Activated CD8-positive, alpha-beta memory T cell treated with anti-CD3 and anti-CD28 coated beads, Interleukin-2, amount 50 U/mL, for 1 hour (primary cell): ENCODE measurements at regions not wholly inside any gene's neighbourhood (a gene's known extent, or its start where the extent isn't known, plus 50 kb on each side); places are given as distances from the start of the nearest gene placed in this dataset.
"Not testable (repeated sequence)": the region's sequence is repeated elsewhere in the genome, so short reads cannot be mapped to it uniquely, and the experiment has no call there.

ENCODE experiments used
- DNase-seq: peaks from one replicate; pipeline ENCODE4 v3.0.0-alpha.2; 2020; ENCODE audit errors: extremely low read depth

DNA sequence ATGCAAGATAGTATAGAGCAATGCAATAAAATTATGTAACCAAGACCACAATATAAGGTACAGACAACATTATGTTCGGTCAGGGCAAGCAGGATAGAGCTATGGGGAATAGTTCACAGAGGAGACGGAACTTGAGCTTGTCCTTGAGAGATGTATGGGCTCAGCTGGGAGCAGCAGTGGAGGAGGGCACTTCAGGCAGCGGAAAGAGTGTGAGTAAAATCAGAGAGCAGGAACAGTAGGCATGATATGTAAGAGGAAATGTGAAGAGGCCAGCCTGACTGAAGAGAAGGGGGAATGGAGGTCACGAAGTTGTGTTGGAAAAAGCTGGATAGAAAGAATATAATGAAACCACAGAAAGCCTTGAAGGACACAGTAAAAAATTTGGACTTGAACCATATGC is 217.2 kb upstream of the NOCT start:
- DNase-seq, result no peak

- DNase-seq, result no peak
Observed at GRCh38 chr4:138797646-138798045, 217.9 kb upstream of the NOCT start.

- DNase-seq, result no peak
Observed at GRCh38 chr4:138796761-138797160, 218.8 kb upstream of the NOCT start.

GRCh38 chr4:138790706-138791340 is 224.8 kb upstream of the NOCT start:
- no peak for DNase-seq

DNA sequence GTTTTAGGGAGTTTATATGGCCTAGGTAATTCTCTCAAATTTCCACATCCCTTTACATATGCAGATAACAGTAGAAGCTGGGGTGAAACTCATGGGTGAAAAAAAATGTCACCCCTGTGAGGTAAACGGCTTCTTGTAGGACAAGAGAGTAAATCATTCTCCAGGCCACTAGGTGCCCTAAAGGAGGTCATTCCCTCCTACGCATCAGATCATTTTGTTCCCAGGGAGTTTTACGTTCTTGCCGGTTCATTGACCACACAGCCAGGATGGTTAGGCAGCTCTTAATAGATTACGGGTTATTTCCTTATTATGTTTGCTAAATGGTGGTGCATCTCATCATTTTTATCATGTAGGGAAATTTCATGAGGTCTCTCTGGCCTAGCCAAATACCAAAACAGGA is 225.8 kb upstream of the NOCT start:
- DNase-seq, result no peak

DNA sequence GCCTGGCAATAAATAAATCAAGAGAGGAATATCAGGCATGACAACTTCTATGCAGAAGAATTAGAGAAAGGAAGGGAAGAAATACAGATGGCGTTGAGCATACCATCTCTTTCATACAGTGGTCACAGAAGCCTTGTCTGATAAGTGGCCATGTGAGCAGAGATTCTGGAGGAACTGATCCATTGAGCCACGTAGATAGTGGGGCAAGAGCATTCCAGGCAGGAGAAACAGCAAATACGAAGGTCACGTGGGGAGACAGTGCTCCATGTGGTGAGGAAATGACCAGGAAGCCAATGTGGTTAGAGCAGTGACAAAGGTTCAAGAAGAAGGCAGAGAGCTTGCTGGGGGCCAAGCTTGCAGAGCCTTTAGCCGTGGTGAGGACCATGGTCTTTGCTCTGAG is 226.7 kb upstream of the NOCT start:
- DNase-seq, result no peak

DNA sequence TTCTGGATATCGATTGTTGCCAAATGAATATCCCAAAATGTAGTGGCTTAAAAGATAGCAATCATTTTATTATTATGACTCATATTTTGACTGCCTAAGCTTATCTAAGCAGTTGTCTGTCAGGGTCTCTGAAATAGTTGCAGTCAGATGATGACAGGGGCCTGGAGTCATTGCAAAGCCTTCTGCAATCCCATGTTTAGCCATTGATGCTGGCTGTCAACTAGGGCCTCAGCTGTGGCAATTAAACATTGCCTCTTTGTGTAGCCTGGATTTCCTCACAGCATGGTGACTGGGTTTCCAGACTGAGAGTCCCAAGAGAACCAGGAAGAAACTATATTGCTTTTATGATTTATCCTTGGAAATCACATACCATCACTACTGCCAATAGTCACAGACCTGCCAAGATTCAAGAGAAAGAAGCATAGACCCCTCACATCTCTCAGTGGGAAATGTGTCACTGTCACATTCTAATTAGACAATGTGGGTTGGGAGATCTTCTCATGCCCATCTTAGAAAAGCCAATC is 227.3 kb upstream of the NOCT start:
- no peak for DNase-seq

DNA sequence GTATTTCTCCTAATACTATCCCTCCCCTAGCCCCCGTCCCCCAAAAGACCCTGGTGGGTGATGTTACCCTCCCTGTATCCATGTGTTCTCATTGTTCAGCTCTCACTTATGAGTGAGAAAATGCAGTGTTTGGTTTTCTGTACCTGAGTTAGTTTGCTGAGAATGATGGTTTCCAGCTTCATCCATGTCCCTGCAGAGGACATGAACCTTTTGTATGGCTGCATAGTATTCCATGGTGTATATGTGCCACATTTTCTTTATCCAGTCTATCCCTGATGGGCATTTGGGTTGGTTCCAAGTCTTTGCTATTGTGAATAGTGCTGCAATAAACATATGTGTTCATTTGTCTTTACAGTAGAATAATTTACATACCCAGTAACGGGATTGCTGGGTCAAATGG is 235.8 kb upstream of the NOCT start:
- DNase-seq, result not testable (repeated sequence)

DNA sequence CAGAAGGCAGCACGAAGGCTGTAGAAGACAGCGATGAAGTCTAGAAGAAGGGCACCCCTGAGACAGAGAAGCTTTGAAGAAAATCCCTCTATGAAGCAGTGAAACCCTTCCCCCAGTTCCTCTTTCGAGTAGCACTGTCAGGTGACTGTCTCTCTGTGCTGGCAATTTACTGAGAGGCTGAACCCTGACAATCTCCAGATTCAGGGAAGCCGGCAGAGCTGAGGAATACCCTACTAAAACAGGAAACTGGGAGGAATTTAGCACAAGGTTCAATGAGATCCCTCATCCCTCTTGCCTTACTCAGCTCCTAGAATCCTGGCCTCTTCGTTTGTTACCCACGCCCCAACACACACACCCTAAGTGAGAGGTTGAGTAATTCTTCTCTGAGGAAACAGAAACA is 239.7 kb upstream of the NOCT start:
- no peak for DNase-seq

GRCh38 chr4:138775489-138775888 is 240.1 kb upstream of the NOCT start:
- no peak for DNase-seq

DNA sequence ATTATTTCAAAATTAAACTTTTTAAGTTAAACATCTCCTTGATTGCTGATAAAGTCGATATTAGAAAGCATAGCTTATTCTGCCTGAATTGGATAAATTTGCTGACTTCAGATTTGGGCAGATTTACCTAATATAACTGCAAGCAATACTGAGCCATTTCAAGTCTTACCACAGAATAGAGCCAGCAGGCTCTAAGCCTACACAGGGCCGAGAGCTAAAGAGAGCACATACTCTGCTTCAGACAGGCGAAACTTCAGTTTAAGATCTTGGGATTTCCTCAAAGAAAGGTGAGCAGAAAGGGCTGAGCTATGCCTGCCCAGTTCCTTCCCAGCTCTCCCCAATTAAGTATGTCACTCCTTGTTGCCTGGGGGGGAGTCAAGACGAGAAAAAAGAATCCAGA is 240.6 kb upstream of the NOCT start:
- no peak for DNase-seq

DNA sequence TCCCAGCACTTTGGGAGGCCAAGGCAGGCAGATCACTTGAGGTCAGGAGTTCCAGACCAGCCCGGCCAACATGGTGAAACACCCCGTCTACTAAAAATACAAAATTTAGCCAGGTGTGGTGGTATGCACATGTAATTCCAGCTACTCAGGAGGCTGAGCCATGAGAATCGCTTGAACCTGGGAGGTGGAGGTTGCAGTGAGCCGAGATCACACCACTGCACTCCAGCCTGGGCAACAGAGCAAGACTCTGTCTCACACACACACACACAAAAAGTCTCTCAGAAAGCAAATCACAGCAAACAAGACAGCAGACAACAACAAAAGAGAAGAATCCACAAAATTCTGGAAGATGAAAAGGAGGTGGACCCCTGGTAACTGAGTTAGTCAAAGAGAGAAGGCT is 241.5 kb upstream of the NOCT start:
- not testable (repeated sequence) for DNase-seq

DNA sequence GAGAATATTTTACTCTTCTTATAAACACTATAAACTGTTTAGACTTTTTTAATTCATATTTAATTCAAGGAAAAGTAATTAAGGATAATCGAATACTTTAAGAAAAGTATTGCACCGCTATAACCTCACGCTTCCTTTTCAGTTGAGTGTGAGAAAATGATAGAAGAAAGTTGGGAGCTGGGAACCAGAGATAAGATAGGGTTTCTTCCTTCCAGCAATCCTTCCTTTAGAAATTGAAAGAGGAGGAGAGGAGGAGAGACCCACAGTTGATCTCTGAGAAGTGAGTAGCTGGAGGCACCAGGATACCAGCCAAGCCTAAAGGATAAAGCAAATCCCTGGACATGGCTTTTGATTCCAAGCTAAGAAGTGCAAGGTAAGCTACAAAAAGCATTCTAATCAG is 242.3 kb upstream of the NOCT start:
- DNase-seq, result no peak

GRCh38 chr4:138772366-138772765 is 243.2 kb upstream of the NOCT start:
- no peak for DNase-seq

- no peak for DNase-seq
Observed at GRCh38 chr4:138770818-138771217, 244.8 kb upstream of the NOCT start.

DNA sequence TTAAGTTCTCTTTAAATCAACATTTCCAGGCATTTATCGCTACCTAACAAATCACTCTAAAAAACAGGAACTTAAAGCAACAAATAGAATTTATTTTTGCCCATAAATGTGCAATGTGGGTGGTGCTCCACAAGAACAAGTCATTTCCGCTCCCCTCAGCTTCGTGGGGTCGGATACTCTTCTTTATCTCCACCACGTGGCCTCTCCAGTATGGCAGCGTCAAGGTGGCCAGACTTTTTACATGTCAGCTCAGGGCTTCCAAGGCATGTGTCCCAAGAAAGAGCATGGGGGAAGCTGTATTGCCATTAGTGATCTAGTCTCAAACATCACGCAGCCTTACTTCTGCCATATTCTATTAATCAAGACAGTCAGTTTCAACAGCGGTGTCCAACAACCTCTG is 249.2 kb upstream of the NOCT start:
- no peak for DNase-seq

DNA sequence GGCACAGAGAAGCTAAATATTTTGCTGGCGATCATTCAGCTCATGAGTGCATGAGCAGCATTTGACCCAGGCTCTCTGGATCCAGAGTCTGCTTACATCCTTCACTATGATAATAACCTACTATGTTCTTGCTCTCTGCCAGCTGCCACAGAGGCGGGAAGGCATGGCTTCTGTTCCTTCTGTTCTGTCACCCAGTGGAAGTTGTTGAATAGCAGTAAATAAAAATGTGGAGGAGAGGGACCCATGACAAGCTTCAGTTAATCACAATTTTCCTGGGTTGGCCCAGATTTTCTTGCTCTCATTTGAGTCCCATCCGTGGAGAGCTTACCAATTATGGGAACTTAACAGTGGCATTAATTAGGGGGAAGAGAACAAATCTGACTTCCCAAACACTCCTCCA is 250.1 kb upstream of the NOCT start:
- DNase-seq, result no peak

DNA sequence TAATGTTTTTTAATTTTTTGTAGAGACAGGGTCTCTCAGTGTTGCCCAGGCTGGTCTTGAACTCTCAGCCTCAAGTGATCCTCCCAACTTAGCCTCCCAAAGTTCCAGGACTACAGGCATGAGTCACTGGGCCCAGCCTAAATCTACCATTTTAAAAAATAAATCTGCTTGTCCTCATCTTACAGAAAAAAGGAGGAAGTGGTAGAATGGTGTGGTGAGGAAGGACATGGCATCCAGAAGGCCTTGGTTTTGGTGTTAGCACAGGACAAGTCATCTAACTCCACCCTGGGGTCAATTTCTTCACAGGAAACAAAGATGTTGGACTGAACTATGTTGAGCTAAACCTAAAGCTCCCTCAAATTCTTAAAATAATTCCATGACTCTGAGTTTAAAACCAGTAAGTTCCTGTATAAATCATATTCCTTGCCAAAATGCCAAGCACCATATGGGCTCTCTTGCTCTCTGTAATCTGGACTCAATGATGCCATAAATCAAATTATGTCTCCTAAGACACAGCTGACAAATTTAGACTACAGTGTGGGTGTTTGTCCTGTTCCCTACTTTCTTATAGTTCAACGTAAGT is 253.9 kb upstream of the NOCT start:
- no peak for DNase-seq

DNA sequence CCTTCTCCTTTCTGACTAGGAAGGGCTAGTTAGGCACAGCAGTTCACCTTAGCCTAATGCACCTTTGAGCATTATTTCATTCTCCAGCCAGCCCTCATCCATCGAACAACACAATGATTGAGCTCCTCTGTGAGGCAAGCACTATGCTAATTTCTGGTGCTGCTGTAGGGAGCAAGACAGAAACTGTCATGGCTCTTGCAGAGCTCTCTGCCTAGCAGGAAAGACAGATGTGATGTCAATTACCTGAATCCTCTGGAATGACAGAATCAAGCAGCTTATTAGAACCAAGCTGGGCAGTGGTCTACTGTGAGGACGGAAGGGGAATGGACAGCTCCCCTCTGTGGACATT is 256.1 kb upstream of the NOCT start:
- no peak for DNase-seq

DNA sequence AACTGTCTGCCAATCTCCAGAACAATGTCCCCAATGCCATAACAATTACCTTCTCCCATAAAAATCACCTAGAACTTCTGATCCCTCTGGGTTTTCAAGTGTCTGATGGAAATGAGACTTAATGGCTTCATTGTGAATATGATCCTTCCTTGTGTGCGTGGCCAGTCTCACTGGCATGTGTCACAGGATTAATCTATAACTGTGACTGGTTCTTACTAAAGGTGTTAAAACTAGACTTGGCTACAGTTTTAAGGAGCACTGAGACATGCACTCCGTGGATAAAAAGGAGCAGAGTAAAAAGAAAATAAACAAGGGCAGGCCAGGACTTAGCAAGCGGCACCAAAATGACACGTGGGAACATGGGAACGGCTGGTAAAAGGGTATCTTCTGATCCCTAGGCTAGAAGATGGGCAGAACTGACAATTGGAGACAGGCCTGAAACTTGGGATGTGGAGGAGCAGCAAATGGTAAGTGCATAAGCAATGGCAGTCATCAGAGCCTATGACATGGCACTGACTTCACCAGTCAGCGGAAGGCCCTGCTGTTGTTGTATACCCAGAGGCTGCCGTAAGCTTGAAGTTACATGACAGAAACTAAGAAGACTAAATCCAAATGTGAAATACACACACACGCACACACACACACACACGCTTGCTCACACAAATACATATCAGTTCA is 256.6 kb upstream of the NOCT start:
- no peak for DNase-seq

GRCh38 chr4:138758196-138758595 is 257.4 kb upstream of the NOCT start:
- no peak for DNase-seq

DNA sequence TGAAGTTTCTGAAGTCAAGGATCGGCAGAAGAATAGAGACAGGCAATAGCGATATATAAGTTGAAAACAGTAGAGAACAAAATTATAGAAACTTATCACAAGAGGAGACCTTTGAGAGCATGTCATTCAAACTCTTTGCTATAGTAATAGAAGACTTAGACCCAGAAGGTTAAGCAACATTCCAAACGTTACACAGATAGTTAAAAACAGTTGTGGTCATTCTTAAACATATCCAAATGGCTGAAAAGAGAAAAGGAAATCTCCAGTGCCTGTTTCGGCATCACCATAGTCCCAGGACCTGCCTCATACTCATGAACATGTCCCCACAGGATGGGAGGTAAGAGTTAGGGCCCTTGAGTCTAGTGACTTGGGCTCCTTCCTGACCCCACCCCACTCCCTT is 258.1 kb upstream of the NOCT start:
- DNase-seq, result no peak

DNA sequence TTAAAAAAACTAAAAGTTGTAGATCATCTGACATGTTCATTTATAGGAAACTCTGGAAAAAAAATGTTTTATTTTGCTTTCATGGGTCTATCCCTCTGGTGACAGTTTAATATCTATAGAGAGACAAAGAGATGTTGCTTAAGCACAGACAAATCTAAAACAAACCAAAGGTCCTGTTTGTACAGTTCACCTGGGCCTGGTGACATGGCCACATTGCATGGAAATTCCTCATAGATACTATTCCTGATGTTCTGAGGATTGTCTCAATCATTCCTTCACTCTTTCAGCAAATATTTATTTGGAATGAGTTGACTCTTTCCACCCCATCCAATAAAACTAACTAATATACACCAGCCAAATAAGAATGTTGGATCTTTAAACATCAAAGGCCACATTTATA is 259.1 kb upstream of the NOCT start:
- no peak for DNase-seq

- no peak for DNase-seq
Observed at GRCh38 chr4:138751309-138751708, 264.3 kb upstream of the NOCT start.
